ENCODE measurements at regions not wholly inside any gene's neighbourhood (a gene's known extent, or its start where the extent isn't known, plus 50 kb on each side); places are given as distances from the start of the nearest gene placed in this dataset.

- H2AFZ ChIP-seq (ENCODE audit: low read length): no peak overlapping the region
- no peaks in the 10 kb centered on the region for H3K27me3 ChIP-seq (replicated peaks; ENCODE audit: insufficient read depth, low read length)
- no peak for DNase-seq
- no peak overlapping the region for H3K4me2 ChIP-seq (ENCODE audit: low read depth, low read length)
- H3K27ac ChIP-seq (ENCODE audit: low read length): no peak overlapping the region
- H3F3A ChIP-seq (ENCODE audit: insufficient read depth, low read length): no peaks in the 10 kb centered on the region
- no peak overlapping the region for H3K4me3 ChIP-seq (ENCODE audit: low read length)
- TF ChIP-seq CTCF (IDR thresholded peaks at IDR 0.05; ENCODE audit: low read length) (no peak), EZH2 (optimal IDR thresholded peaks at IDR 0.05; ENCODE audit: low read depth, low read length) (no peak), EZH2phosphoT487 (IDR thresholded peaks at IDR 0.05; ENCODE audit: low read length) (no peak)
- H3K4me1 ChIP-seq (ENCODE audit: low read length): no peaks in the 10 kb centered on the region
- no peaks in the 10 kb centered on the region for H3K79me2 ChIP-seq (ENCODE audit: low read length)
- H3K36me3 ChIP-seq (replicated peaks; ENCODE audit: insufficient read depth, low read length): no peaks in the 10 kb centered on the region
- H3K9me2 ChIP-seq (replicated peaks; ENCODE audit: insufficient read depth, low read length): no peaks in the 10 kb centered on the region
- H3K9me3 ChIP-seq (replicated peaks; ENCODE audit: insufficient read depth, low read length): no peaks in the 10 kb centered on the region
- H3K9ac ChIP-seq (ENCODE audit: low read length): no peak overlapping the region
- H4K20me1 ChIP-seq (ENCODE audit: insufficient read depth, low read length): no peaks in the 10 kb centered on the region
Observed at GRCh38 chr16:9141813-9142212, 50.4 kb downstream of the HAPSTR1 start.

- Histone ChIP-seq H3K4me3 (ENCODE audit: low read length) (no peak overlapping the region), H3K36me3 (replicated peaks; ENCODE audit: insufficient read depth, low read length) (no peaks in the 10 kb centered on the region)
- no peak for DNase-seq
Observed at GRCh38 chr16:9144106-9144505, 52.7 kb downstream of the HAPSTR1 start.

GRCh38 chr16:9148374-9149015 lies 57.1 kb downstream of the HAPSTR1 start:
- TF ChIP-seq EZH2phosphoT487 (IDR thresholded peaks at IDR 0.05; ENCODE audit: low read length) (no peak), EZH2 (optimal IDR thresholded peaks at IDR 0.05; ENCODE audit: low read depth, low read length) (no peak), CTCF (IDR thresholded peaks at IDR 0.05; ENCODE audit: low read length) (no peak)
- no peaks in the 10 kb centered on the region for H3K9me3 ChIP-seq (replicated peaks; ENCODE audit: insufficient read depth, low read length)
- no peaks in the 10 kb centered on the region for H3K9me2 ChIP-seq (replicated peaks; ENCODE audit: insufficient read depth, low read length)
- H3K4me2 ChIP-seq (ENCODE audit: low read depth, low read length): no peak overlapping the region
- H3K4me1 ChIP-seq (ENCODE audit: low read length): peaks cover 5% of the 10 kb centered on the region; the same call in 1 of the 2 replicates
- no peak overlapping the region for H3K27ac ChIP-seq (ENCODE audit: low read length)
- H2AFZ ChIP-seq (ENCODE audit: low read length): no peak overlapping the region
- H3K27me3 ChIP-seq (replicated peaks; ENCODE audit: insufficient read depth, low read length): no peaks in the 10 kb centered on the region
- no peak overlapping the region for H3K9ac ChIP-seq (ENCODE audit: low read length)
- H4K20me1 ChIP-seq (ENCODE audit: insufficient read depth, low read length): no peaks in the 10 kb centered on the region
- H3K79me2 ChIP-seq (ENCODE audit: low read length): no peaks in the 10 kb centered on the region
- H3K36me3 ChIP-seq (replicated peaks; ENCODE audit: insufficient read depth, low read length): no peaks in the 10 kb centered on the region
- no peaks in the 10 kb centered on the region for H3F3A ChIP-seq (ENCODE audit: insufficient read depth, low read length)
- no peak overlapping the region for H3K4me3 ChIP-seq (ENCODE audit: low read length)
- no peak for DNase-seq

More at GRCh38 chr16:9144106-9144505, 52.7 kb downstream of the HAPSTR1 start:
- Histone ChIP-seq H3K27me3 (replicated peaks; ENCODE audit: insufficient read depth, low read length) (no peaks in the 10 kb centered on the region), H3K4me1 (ENCODE audit: low read length) (no peaks in the 10 kb centered on the region), H3K4me2 (ENCODE audit: low read depth, low read length) (no peak overlapping the region), H3K9ac (ENCODE audit: low read length) (no peak overlapping the region), H3F3A (ENCODE audit: insufficient read depth, low read length) (no peaks in the 10 kb centered on the region), H4K20me1 (ENCODE audit: insufficient read depth, low read length) (no peaks in the 10 kb centered on the region), H3K79me2 (ENCODE audit: low read length) (no peaks in the 10 kb centered on the region), H2AFZ (ENCODE audit: low read length) (no peak overlapping the region), H3K27ac (ENCODE audit: low read length) (no peak overlapping the region), H3K9me2 (replicated peaks; ENCODE audit: insufficient read depth, low read length) (no peaks in the 10 kb centered on the region), H3K9me3 (replicated peaks; ENCODE audit: insufficient read depth, low read length) (no peaks in the 10 kb centered on the region)
- no peak for TF ChIP-seq EZH2 (optimal IDR thresholded peaks at IDR 0.05; ENCODE audit: low read depth, low read length)
- no peak for TF ChIP-seq CTCF (IDR thresholded peaks at IDR 0.05; ENCODE audit: low read length)
- no peak for TF ChIP-seq EZH2phosphoT487 (IDR thresholded peaks at IDR 0.05; ENCODE audit: low read length)
